SK-N-SH treated with all-trans-retinoic acid at 6 μM for 48 hours (cell line): ENCODE measurements at regions not wholly inside any gene's neighbourhood (a gene's known extent, or its start where the extent isn't known, plus 50 kb on each side); places are given as distances from the start of the nearest gene placed in this dataset.
"Not testable (repeated sequence)": the region's sequence is repeated elsewhere in the genome, so short reads cannot be mapped to it uniquely, and the experiment has no call there.

Experiments used
- ATAC-seq: fragments of 200-7000 bp; cut with Tn5 transposase; 3 replicates; pipeline ENCODE4 v1.9.1; 2020; ENCODE audit warnings: mild to moderate bottlenecking, moderate library complexity
- ARNTL ChIP-seq: fragments of 450-650 bp; formaldehyde crosslinking; IDR thresholded peaks from 2 replicates; pipeline ENCODE4 v1.5.0; 2020; ENCODE audit warnings: low read depth, mild to moderate bottlenecking, moderate library complexity, borderline replicate concordance
- BACH2 ChIP-seq: fragments of 250-450 bp; sonication (Bioruptor Pico); IDR thresholded peaks from 2 replicates; pipeline ENCODE4 v1.9.0; 2021; ENCODE audit warnings: mild to moderate bottlenecking, borderline replicate concordance
- CSDC2 ChIP-seq: fragments of 250-450 bp; sonication (Bioruptor Pico); IDR thresholded peaks from 2 replicates; pipeline ENCODE4 v1.5.0; 2020; ENCODE audit warnings: mild to moderate bottlenecking, moderate library complexity
- ESRRG ChIP-seq: fragments of 250-450 bp; sonication (Bioruptor Pico); IDR thresholded peaks from 2 replicates; pipeline ENCODE4 v1.6.1; 2021; ENCODE audit warnings: mild to moderate bottlenecking
- GLIS3 ChIP-seq: fragments of 250-450 bp; sonication (Bioruptor Pico); IDR thresholded peaks from 2 replicates; pipeline ENCODE4 v1.5.0; 2020; ENCODE audit warnings: mild to moderate bottlenecking, moderate library complexity
- ISL1 ChIP-seq: fragments of 250-450 bp; sonication (Bioruptor Pico); IDR thresholded peaks from 2 replicates; pipeline ENCODE4 v2.1.2; 2022; ENCODE audit warnings: mild to moderate bottlenecking, moderate library complexity
- PPARA ChIP-seq: fragments of 250-450 bp; sonication (Bioruptor Pico); IDR thresholded peaks from 2 replicates; pipeline ENCODE4 v1.5.0; 2020; ENCODE audit warnings: mild to moderate bottlenecking, borderline replicate concordance
- RARB ChIP-seq: fragments of 250-450 bp; sonication (Bioruptor Pico); IDR thresholded peaks from 2 replicates; pipeline ENCODE4 v1.8.0; 2021; ENCODE audit warnings: mild to moderate bottlenecking, moderate library complexity
- TOX ChIP-seq: fragments of 250-450 bp; sonication (Bioruptor Pico); IDR thresholded peaks from 2 replicates; pipeline ENCODE4 v1.8.0; 2021; ENCODE audit warnings: mild to moderate bottlenecking, moderate library complexity, borderline replicate concordance
- ZC3H10 ChIP-seq: fragments of 250-450 bp; sonication (Bioruptor Pico); IDR thresholded peaks from 2 replicates; pipeline ENCODE4 v1.5.1; 2021; ENCODE audit warnings: mild to moderate bottlenecking, moderate library complexity
- ZFP3 ChIP-seq: fragments of 250-450 bp; sonication (Bioruptor Pico); IDR thresholded peaks from 2 replicates; pipeline ENCODE4 v1.5.0; 2020; ENCODE audit warnings: mild to moderate bottlenecking, moderate library complexity
- ZFP30 ChIP-seq: fragments of 450-650 bp; formaldehyde crosslinking; IDR thresholded peaks from 2 replicates; pipeline ENCODE4 v1.5.0; 2022; ENCODE audit warnings: mild to moderate bottlenecking, moderate library complexity
- ZNF565 ChIP-seq: fragments of 450-650 bp; formaldehyde crosslinking; conservative IDR thresholded peaks from 2 replicates; pipeline ENCODE4 v1.5.0; 2020; ENCODE audit warnings: low read depth, mild to moderate bottlenecking, moderate library complexity
- ZNF70 ChIP-seq: fragments of 450-650 bp; formaldehyde crosslinking; IDR thresholded peaks from 2 replicates; pipeline ENCODE4 v1.5.0; 2020; ENCODE audit warnings: mild to moderate bottlenecking, moderate library complexity
- ZNF8 ChIP-seq: fragments of 450-650 bp; formaldehyde crosslinking; IDR thresholded peaks from 2 replicates; pipeline ENCODE4 v1.5.0; 2020; ENCODE audit warnings: mild to moderate bottlenecking, moderate library complexity
- TF ChIP-seq, protein P1 (sequence below): fragments of 250-450 bp; sonication (Bioruptor Pico); IDR thresholded peaks from 2 replicates; pipeline ENCODE4 v1.5.1; 2021; ENCODE audit warnings: mild to moderate bottlenecking, moderate library complexity
- TF ChIP-seq, protein P2 (sequence below): fragments of 250-450 bp; sonication (Bioruptor Pico); IDR thresholded peaks from 2 replicates; pipeline ENCODE4 v1.8.0; 2021; ENCODE audit warnings: low read depth, mild to moderate bottlenecking, moderate library complexity, borderline replicate concordance
- TF ChIP-seq, protein P3 (sequence below): fragments of 250-450 bp; sonication (Bioruptor Pico); IDR thresholded peaks from 2 replicates; pipeline ENCODE4 v1.5.1; 2020; ENCODE audit warnings: low read depth, mild to moderate bottlenecking, moderate library complexity
- TF ChIP-seq, protein P4 (sequence below): fragments of 250-450 bp; sonication (Bioruptor Pico); IDR thresholded peaks from 2 replicates; pipeline ENCODE4 v1.5.0; 2020; ENCODE audit warnings: mild to moderate bottlenecking, moderate library complexity
- TF ChIP-seq, protein P5 (sequence below): fragments of 250-450 bp; sonication (Bioruptor Pico); IDR thresholded peaks from 2 replicates; pipeline ENCODE4 v1.8.0; 2020; ENCODE audit warnings: mild to moderate bottlenecking, moderate library complexity, borderline replicate concordance

DNA sequence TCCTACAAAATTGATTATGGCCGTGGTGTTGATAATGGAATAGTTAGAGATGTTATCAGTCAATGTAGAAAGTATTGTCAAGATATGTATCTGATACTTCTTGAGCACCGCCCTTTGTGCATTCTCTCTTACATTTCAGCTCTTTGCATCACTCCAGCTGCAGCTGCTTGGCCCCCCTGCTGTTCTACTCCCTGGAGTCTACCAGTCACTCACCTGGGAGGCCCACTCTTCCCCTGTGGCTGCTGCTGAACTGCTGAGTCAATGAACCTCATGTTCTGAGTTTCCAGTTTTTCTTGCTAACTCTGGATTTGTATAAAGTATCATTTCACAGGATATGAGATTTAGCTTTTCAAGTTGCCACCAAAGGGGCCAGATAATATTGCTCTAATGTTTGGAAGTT, 312.8 kb upstream of the SLC16A7 start:
- no peak for ATAC-seq
- TF ChIP-seq CSDC2 = no peak
- TF ChIP-seq, protein P1, sequence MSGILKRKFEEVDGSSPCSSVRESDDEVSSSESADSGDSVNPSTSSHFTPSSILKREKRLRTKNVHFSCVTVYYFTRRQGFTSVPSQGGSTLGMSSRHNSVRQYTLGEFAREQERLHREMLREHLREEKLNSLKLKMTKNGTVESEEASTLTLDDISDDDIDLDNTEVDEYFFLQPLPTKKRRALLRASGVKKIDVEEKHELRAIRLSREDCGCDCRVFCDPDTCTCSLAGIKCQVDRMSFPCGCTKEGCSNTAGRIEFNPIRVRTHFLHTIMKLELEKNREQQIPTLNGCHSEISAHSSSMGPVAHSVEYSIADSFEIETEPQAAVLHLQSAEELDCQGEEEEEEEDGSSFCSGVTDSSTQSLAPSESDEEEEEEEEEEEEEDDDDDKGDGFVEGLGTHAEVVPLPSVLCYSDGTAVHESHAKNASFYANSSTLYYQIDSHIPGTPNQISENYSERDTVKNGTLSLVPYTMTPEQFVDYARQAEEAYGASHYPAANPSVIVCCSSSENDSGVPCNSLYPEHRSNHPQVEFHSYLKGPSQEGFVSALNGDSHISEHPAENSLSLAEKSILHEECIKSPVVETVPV (CRISPR knock-in tag) = no peak
- TF ChIP-seq ZFP3 (CRISPR knock-in tag) = no peak
- TF ChIP-seq, protein P2, sequence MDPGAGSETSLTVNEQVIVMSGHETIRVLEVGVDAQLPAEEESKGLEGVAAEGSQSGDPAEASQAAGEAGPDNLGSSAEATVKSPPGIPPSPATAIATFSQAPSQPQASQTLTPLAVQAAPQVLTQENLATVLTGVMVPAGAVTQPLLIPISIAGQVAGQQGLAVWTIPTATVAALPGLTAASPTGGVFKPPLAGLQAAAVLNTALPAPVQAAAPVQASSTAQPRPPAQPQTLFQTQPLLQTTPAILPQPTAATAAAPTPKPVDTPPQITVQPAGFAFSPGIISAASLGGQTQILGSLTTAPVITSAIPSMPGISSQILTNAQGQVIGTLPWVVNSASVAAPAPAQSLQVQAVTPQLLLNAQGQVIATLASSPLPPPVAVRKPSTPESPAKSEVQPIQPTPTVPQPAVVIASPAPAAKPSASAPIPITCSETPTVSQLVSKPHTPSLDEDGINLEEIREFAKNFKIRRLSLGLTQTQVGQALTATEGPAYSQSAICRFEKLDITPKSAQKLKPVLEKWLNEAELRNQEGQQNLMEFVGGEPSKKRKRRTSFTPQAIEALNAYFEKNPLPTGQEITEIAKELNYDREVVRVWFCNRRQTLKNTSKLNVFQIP (CRISPR knock-in tag) = no peak
- no peak for TF ChIP-seq BACH2 (CRISPR knock-in tag)
- TF ChIP-seq, all 23 proteins: peak for 0

DNA sequence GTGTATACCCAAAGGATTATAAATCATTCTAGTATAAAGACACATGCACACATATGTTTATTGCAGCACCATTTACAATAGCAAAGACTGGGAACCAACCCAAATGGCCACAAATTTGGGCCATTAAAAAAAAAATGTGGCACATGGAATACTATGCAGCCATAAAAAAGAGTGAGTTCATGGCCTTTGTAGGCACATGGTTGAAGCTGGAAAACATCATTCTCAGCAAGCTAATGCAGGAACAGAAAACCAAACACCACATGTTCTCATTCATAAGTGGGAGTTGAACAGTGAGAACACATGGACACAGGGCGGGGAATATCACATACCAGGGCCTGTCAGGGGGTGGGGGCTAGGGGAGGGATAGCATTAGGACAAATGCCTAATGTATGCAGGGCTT, 322.3 kb upstream of the SLC16A7 start:
- not testable (repeated sequence) for ATAC-seq

DNA sequence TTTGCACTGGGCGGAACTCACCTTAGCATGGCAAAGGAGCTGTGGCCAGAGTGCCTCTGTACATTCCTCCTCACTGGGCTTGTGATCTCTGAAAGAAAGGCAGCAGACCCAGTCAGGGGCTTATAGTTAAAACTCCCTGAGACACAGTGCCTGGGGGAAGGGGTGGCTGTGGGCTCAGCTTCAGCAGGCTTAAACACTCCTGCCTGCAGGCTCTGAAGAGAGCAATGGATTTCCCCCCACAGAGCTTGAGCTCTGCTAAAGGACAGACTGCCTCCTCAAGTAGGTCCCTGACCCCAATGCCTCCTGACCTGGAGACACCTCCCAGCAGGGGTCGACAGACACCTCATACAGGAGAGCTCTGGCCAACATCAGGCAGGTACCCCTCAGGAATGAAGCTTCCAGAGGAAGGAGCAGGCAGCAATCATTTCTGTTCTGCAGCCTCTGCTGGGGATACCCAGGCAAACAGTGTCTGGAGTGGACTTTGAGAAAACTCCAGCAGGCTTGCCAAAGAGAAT, 327.5 kb upstream of the SLC16A7 start:
- TF ChIP-seq ZNF8 (CRISPR knock-in tag) (no peak), RARB (no peak), ZNF70 (CRISPR knock-in tag) (no peak), ZFP30 (CRISPR knock-in tag) (no peak), ARNTL (CRISPR knock-in tag) (no peak)
- TF ChIP-seq, protein P2 (CRISPR knock-in tag) = no peak
- no peak for ATAC-seq

DNA sequence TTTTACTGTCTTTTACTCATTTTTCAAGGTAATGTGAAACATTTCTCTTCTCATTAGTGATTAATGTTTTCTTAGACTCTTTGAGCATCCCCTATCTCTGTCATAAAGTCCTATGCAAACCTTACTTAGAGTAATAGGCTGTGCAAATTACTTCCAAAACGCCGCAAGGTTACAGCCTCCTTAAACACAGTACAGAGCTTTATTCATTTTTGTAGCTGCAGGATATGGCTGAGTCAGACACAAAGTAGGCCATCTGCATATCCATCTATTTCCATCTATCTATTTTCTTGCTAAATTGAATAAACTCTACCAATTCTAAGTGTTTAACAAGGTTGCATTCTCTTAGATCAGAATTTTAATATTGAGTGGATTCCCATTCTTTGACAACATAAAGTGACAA, 335.6 kb upstream of the SLC16A7 start:
- ATAC-seq = no peak
- no peak for TF ChIP-seq TOX
- TF ChIP-seq CSDC2 = no peak
- TF ChIP-seq ZFP3 (CRISPR knock-in tag) = no peak
- TF ChIP-seq ZFP30 (CRISPR knock-in tag) = no peak
- no peak for TF ChIP-seq PPARA (CRISPR knock-in tag)
- no peak for TF ChIP-seq ZNF8 (CRISPR knock-in tag)
- TF ChIP-seq RARB = no peak
- TF ChIP-seq, protein P3, sequence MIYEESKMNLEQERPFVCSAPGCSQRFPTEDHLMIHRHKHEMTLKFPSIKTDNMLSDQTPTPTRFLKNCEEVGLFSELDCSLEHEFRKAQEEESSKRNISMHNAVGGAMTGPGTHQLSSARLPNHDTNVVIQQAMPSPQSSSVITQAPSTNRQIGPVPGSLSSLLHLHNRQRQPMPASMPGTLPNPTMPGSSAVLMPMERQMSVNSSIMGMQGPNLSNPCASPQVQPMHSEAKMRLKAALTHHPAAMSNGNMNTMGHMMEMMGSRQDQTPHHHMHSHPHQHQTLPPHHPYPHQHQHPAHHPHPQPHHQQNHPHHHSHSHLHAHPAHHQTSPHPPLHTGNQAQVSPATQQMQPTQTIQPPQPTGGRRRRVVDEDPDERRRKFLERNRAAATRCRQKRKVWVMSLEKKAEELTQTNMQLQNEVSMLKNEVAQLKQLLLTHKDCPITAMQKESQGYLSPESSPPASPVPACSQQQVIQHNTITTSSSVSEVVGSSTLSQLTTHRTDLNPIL (CRISPR knock-in tag) = no peak
- no peak for TF ChIP-seq GLIS3 (CRISPR knock-in tag)
- no peak for TF ChIP-seq ZC3H10 (CRISPR knock-in tag)
- TF ChIP-seq, protein P2 (CRISPR knock-in tag) = no peak
- no peak for TF ChIP-seq ESRRG (CRISPR knock-in tag)
- TF ChIP-seq, protein P4, sequence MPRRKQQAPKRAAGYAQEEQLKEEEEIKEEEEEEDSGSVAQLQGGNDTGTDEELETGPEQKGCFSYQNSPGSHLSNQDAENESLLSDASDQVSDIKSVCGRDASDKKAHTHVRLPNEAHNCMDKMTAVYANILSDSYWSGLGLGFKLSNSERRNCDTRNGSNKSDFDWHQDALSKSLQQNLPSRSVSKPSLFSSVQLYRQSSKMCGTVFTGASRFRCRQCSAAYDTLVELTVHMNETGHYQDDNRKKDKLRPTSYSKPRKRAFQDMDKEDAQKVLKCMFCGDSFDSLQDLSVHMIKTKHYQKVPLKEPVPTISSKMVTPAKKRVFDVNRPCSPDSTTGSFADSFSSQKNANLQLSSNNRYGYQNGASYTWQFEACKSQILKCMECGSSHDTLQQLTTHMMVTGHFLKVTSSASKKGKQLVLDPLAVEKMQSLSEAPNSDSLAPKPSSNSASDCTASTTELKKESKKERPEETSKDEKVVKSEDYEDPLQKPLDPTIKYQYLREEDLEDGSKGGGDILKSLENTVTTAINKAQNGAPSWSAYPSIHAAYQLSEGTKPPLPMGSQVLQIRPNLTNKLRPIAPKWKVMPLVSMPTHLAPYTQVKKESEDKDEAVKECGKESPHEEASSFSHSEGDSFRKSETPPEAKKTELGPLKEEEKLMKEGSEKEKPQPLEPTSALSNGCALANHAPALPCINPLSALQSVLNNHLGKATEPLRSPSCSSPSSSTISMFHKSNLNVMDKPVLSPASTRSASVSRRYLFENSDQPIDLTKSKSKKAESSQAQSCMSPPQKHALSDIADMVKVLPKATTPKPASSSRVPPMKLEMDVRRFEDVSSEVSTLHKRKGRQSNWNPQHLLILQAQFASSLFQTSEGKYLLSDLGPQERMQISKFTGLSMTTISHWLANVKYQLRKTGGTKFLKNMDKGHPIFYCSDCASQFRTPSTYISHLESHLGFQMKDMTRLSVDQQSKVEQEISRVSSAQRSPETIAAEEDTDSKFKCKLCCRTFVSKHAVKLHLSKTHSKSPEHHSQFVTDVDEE (CRISPR knock-in tag) = no peak
- TF ChIP-seq ZNF70 (CRISPR knock-in tag) = no peak
- TF ChIP-seq, protein P5, sequence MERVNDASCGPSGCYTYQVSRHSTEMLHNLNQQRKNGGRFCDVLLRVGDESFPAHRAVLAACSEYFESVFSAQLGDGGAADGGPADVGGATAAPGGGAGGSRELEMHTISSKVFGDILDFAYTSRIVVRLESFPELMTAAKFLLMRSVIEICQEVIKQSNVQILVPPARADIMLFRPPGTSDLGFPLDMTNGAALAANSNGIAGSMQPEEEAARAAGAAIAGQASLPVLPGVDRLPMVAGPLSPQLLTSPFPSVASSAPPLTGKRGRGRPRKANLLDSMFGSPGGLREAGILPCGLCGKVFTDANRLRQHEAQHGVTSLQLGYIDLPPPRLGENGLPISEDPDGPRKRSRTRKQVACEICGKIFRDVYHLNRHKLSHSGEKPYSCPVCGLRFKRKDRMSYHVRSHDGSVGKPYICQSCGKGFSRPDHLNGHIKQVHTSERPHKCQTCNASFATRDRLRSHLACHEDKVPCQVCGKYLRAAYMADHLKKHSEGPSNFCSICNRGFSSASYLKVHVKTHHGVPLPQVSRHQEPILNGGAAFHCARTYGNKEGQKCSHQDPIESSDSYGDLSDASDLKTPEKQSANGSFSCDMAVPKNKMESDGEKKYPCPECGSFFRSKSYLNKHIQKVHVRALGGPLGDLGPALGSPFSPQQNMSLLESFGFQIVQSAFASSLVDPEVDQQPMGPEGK (CRISPR knock-in tag) = no peak
- TF ChIP-seq BACH2 (CRISPR knock-in tag) = no peak
- no peak for TF ChIP-seq ZNF565 (CRISPR knock-in tag)
- TF ChIP-seq ISL1 (CRISPR knock-in tag) = no peak
- TF ChIP-seq, protein P1 (CRISPR knock-in tag) = no peak
